Superior temporal gyrus (tissue), 1 donor: ENCODE measurements at regions not wholly inside any gene's neighbourhood (a gene's known extent, or its start where the extent isn't known, plus 50 kb on each side); places are given as distances from the start of the nearest gene placed in this dataset.

ENCODE experiments used
- DNase-seq: peaks from one replicate; pipeline ENCODE4 v3.0.0-alpha.2; 2016; ENCODE audit errors: extremely low spot score

- no peak for DNase-seq
These were observed 700.6 kb upstream of the ARRDC4 start for GRCh38 chr15:97259943-97260342.

- no peak for DNase-seq
These were observed 659.3 kb upstream of the ARRDC4 start for GRCh38 chr15:97301166-97301565.

- DNase-seq, result no peak
These were observed 644.1 kb upstream of the ARRDC4 start for GRCh38 chr15:97316362-97316761.

- no peak for DNase-seq
These were observed 643.3 kb upstream of the ARRDC4 start for GRCh38 chr15:97317163-97317562.

GRCh38 chr15:97319291-97319690 is 641.2 kb upstream of the ARRDC4 start:
- no peak for DNase-seq

GRCh38 chr15:97346221-97346620 is 614.3 kb upstream of the ARRDC4 start:
- DNase-seq, result no peak

GRCh38 chr15:97350813-97351212 is 609.7 kb upstream of the ARRDC4 start:
- DNase-seq, result no peak

- DNase-seq, result no peak
These were observed 577.0 kb upstream of the ARRDC4 start for GRCh38 chr15:97383516-97383915.

GRCh38 chr15:97386940-97387339 is 573.6 kb upstream of the ARRDC4 start:
- DNase-seq, result no peak

GRCh38 chr15:97401195-97401594 is 559.3 kb upstream of the ARRDC4 start:
- DNase-seq, result no peak

GRCh38 chr15:97401970-97402369 is 558.5 kb upstream of the ARRDC4 start:
- DNase-seq, result no peak

GRCh38 chr15:97406841-97407240 is 553.7 kb upstream of the ARRDC4 start:
- DNase-seq, result no peak

GRCh38 chr15:97410897-97411575 is 549.5 kb upstream of the ARRDC4 start:
- no peak for DNase-seq

- no peak for DNase-seq
These were observed 540.4 kb upstream of the ARRDC4 start for GRCh38 chr15:97420130-97420529.

- no peak for DNase-seq
These were observed 534.9 kb upstream of the ARRDC4 start for GRCh38 chr15:97425596-97425995.

GRCh38 chr15:97443101-97443500 is 517.4 kb upstream of the ARRDC4 start:
- no peak for DNase-seq

GRCh38 chr15:97446138-97446537 is 514.4 kb upstream of the ARRDC4 start:
- no peak for DNase-seq

GRCh38 chr15:97456521-97457202 is 503.8 kb upstream of the ARRDC4 start:
- no peak for DNase-seq

- no peak for DNase-seq
These were observed 503.2 kb upstream of the ARRDC4 start for GRCh38 chr15:97457203-97457847.

- DNase-seq, result no peak
These were observed 500.7 kb upstream of the ARRDC4 start for GRCh38 chr15:97459771-97460170.

- peak; percentile 39 for DNase-seq
These were observed 499.3 kb upstream of the ARRDC4 start for GRCh38 chr15:97461226-97461625.

GRCh38 chr15:97463696-97464095 is 496.8 kb upstream of the ARRDC4 start:
- DNase-seq, result no peak

- no peak for DNase-seq
These were observed 490.1 kb upstream of the ARRDC4 start for GRCh38 chr15:97470417-97470816.
